GM12878 (cell line): ENCODE measurements at regions not wholly inside any gene's neighbourhood (a gene's known extent, or its start where the extent isn't known, plus 50 kb on each side); places are given as distances from the start of the nearest gene placed in this dataset.

Source experiments
- ATAC-seq: fragments of 200-7000 bp; cut with Tn5 transposase; 3 replicates; pipeline ENCODE4 v1.9.1; 2020; ENCODE audit warnings: mild to moderate bottlenecking, moderate library complexity
- BruUV-seq: library from RNA; stranded (reverse); fragments of 400-500 nt; replicated peaks from 2 replicates; lab custom pipeline; 2021; lab: Mats Ljungman, UMichigan
- CTCF ChIA-PET: fragments of 300-600 bp; sonication (Branson Sonifier 250); formaldehyde crosslinking; extraction: SDS; loops from one replicate; lab custom pipeline; 2021; ENCODE audit warnings: inconsistent platforms; lab: Yijun Ruan, JAX
- POLR2A ChIA-PET: fragments of 350-600 bp; formaldehyde crosslinking; extraction: SDS; loops from one replicate; lab custom pipeline; 2021; ENCODE audit warnings: inconsistent platforms; lab: Charles Lee
- RAD21 ChIA-PET: fragments of 300-600 bp; sonication (Branson Sonifier 250); formaldehyde crosslinking; loops from one replicate; lab custom pipeline; 2023; ENCODE audit warnings: antibody characterized with exemption; ENCODE audit not compliant: unreplicated experiment; lab: Charles Lee
- SMC1A ChIA-PET: fragments of 300-600 bp; sonication (Branson Sonifier 250); formaldehyde crosslinking; loops from one replicate; lab custom pipeline; 2023; ENCODE audit not compliant: unreplicated experiment, uncharacterized antibody; lab: Charles Lee
- DNase-seq: peaks from one replicate; pipeline ENCODE4 v3.0.0-alpha.2; 2011; ENCODE audit warnings: low read depth, low spot score
- FAIRE-seq: peaks from 3 replicates; lab custom pipeline; 2011; peaks lifted over from hg19 to GRCh38; lab: Jason Lieb, UNC
- H2AFZ ChIP-seq: 2 replicates; pipeline ENCODE4 v1.6.0; 2011; ENCODE audit warnings: low read depth, low read length, control low read depth; ENCODE audit not compliant: control insufficient read depth
- H3K27ac ChIP-seq: 2 replicates; pipeline ENCODE4 v1.5.1; 2011; ENCODE audit warnings: control low read depth; ENCODE audit not compliant: control insufficient read depth, insufficient read depth
- H3K27me3 ChIP-seq, 2 experiments: replicated peaks in 1 of 2; 2 replicates each; pipeline versions ENCODE4 v1.6.0 to v1.6.1; 2011; ENCODE audit warnings: low read length in 1 of 2; ENCODE audit not compliant: control insufficient read depth in 2 of 2, insufficient read depth in 2 of 2
- H3K36me3 ChIP-seq, 2 experiments: 2 replicates each; pipeline ENCODE4 v1.5.1; 2011; ENCODE audit warnings: low read length in 1 of 2; ENCODE audit not compliant: control insufficient read depth in 2 of 2, insufficient read depth in 2 of 2
- H3K4me1 ChIP-seq: 2 replicates; pipeline ENCODE4 v1.6.1; 2011; ENCODE audit warnings: mild to moderate bottlenecking, low read length, moderate library complexity, mixed read lengths; ENCODE audit not compliant: control insufficient read depth, insufficient read depth
- H3K4me2 ChIP-seq: 2 replicates; pipeline ENCODE4 v1.6.0; 2011; ENCODE audit warnings: control low read depth; ENCODE audit not compliant: control insufficient read depth, insufficient read depth
- H3K4me3 ChIP-seq: fragments of 200-600 bp; sonication (generic); 2 replicates; pipeline ENCODE4 v1.5.1; 2016
- H3K79me2 ChIP-seq: 2 replicates; pipeline ENCODE4 v1.6.0; 2011; ENCODE audit warnings: low read length; ENCODE audit not compliant: control insufficient read depth, insufficient read depth
- H3K9ac ChIP-seq: 2 replicates; pipeline ENCODE4 v1.8.0; 2011; ENCODE audit warnings: low read length, control low read depth, mixed read lengths; ENCODE audit not compliant: control insufficient read depth, insufficient read depth
- H3K9me3 ChIP-seq: replicated peaks from 3 replicates; pipeline ENCODE4 v1.5.1; 2011; ENCODE audit warnings: mild to moderate bottlenecking, low read length; ENCODE audit not compliant: control insufficient read depth, insufficient read depth
- H4K20me1 ChIP-seq: 2 replicates; pipeline ENCODE4 v1.6.0; 2011; ENCODE audit not compliant: control insufficient read depth, insufficient read depth
- CEBPZ ChIP-seq: fragments of 150-350 bp; IDR thresholded peaks from 2 replicates; pipeline ENCODE4 v1.6.1; 2016; ENCODE audit warnings: low read depth, low read length
- EZH2 ChIP-seq: IDR thresholded peaks from 2 replicates; pipeline ENCODE4 v1.6.1; 2012; ENCODE audit warnings: low read depth, mild to moderate bottlenecking, control low read depth, inconsistent platforms, low read length, borderline replicate concordance; ENCODE audit not compliant: control insufficient read depth
- FOXM1 ChIP-seq: IDR thresholded peaks from 2 replicates; pipeline ENCODE4 v1.6.1; 2012; ENCODE audit warnings: low read depth, mild to moderate bottlenecking, inconsistent platforms, low read length, moderate library complexity
- LARP7 ChIP-seq: fragments of 450-650 bp; IDR thresholded peaks from 2 replicates; pipeline ENCODE4 v1.6.1; 2017; ENCODE audit warnings: mild to moderate bottlenecking
- RELB ChIP-seq: fragments of 450-650 bp; IDR thresholded peaks from 2 replicates; pipeline ENCODE4 v1.6.1; 2017; ENCODE audit warnings: low read depth, mild to moderate bottlenecking, moderate library complexity
- SIN3A ChIP-seq: IDR thresholded peaks from 2 replicates; pipeline ENCODE4 v1.6.1; 2012; ENCODE audit warnings: low read depth, low read length, improper control_type of control experiment
- SMARCA5 ChIP-seq: fragments of 450-650 bp; IDR thresholded peaks from 2 replicates; pipeline ENCODE4 v1.6.1; 2017; ENCODE audit warnings: mild to moderate bottlenecking
- SPI1 ChIP-seq: IDR thresholded peaks from 2 replicates; pipeline ENCODE4 v1.6.1; 2011; ENCODE audit warnings: low read depth, mild to moderate bottlenecking, low read length, moderate library complexity, borderline replicate concordance; ENCODE audit not compliant: insufficient read depth
- WGBS: methylation state at CpG from one replicate; pipeline ENCODE4 v1.1.6; 2016; ENCODE audit warnings: low lambda C conversion rate; ENCODE audit not compliant: insufficient replicate concordance, insufficient coverage; ENCODE audit errors: missing lambda C conversion rate; 5-methylcytosine and 5-hydroxymethylcytosine counted together
- in situ Hi-C: fragments of 300-500 bp; cut with MboI; formaldehyde crosslinking; loops from 9 replicates; pipeline ENCODE4 v1.14.3; 2018; ENCODE audit warnings: mixed read lengths
- intact Hi-C: fragments of 100-400 bp; cut with micrococcal nuclease; formaldehyde crosslinking; loops from one replicate; pipeline ENCODE4 v1.14.2; 2022; ENCODE audit not compliant: unreplicated experiment
- TF ChIP-seq, protein P1 (sequence below): IDR thresholded peaks from 2 replicates; pipeline ENCODE4 v1.6.1; 2011; ENCODE audit warnings: low read depth, mild to moderate bottlenecking, low read length, moderate library complexity, borderline replicate concordance; ENCODE audit errors: extremely low read depth
- TF ChIP-seq, protein P2 (sequence below): IDR thresholded peaks from 2 replicates; pipeline ENCODE4 v1.6.1; 2011; ENCODE audit warnings: borderline replicate concordance, low read depth, mild to moderate bottlenecking, moderate library complexity, mixed read lengths, low read length; ENCODE audit not compliant: insufficient read depth; ENCODE audit errors: extremely low read length

- no TSS peak for BruUV-seq
- H4K20me1 ChIP-seq: no peaks in the 10 kb centered on the region
- DNase-seq (no peak), ATAC-seq (no peak), FAIRE-seq (no peak)
- no peak overlapping the region for H3K9ac ChIP-seq
- RAD21 ChIA-PET: interaction anchor here (1.3 kb wide), 1 partner anchor 211 kb away, joined by 4 read pairs; no protein-coding TSS in a partner anchor
- POLR2A ChIA-PET: no interaction called here
- WGBS: 17% methylated on average over 2 of the region's 2 CpGs
- in situ Hi-C loops: no loop called here
- CTCF ChIA-PET: interaction anchor here (1.1 kb wide), 1 partner anchor 10 kb away, joined by 4 read pairs; no protein-coding TSS in a partner anchor
- no peaks in the 10 kb centered on the region for H3K27me3 ChIP-seq
- H2AFZ ChIP-seq: no peak overlapping the region
- H3K79me2 ChIP-seq: no peaks in the 10 kb centered on the region
- no peak overlapping the region for H3K4me3 ChIP-seq
- no peaks in the 10 kb centered on the region for H3K4me1 ChIP-seq
- intact Hi-C loops: no loop called here
- H3K4me2 ChIP-seq: no peak overlapping the region
- no peaks in the 10 kb centered on the region for H3K9me3 ChIP-seq
- TF ChIP-seq EZH2 (no peak), LARP7 (no peak), RELB (no peak), SPI1 (no peak), FOXM1 (no peak), SMARCA5 (no peak), SIN3A (no peak), CEBPZ (no peak)
- TF ChIP-seq, protein P1, sequence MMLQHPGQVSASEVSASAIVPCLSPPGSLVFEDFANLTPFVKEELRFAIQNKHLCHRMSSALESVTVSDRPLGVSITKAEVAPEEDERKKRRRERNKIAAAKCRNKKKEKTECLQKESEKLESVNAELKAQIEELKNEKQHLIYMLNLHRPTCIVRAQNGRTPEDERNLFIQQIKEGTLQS: no peak
- TF ChIP-seq, protein P2, sequence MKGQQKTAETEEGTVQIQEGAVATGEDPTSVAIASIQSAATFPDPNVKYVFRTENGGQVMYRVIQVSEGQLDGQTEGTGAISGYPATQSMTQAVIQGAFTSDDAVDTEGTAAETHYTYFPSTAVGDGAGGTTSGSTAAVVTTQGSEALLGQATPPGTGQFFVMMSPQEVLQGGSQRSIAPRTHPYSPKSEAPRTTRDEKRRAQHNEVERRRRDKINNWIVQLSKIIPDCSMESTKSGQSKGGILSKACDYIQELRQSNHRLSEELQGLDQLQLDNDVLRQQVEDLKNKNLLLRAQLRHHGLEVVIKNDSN: no peak
- no peak overlapping the region for H3K27ac ChIP-seq
- no peaks in the 10 kb centered on the region for H3K36me3 ChIP-seq
- SMC1A ChIA-PET: no interaction called here
These were observed 146.5 kb upstream of the ABCA1 start for GRCh38 chr9:105074491-105074890.
